HG03025 (cell line): ENCODE measurements at regions not wholly inside any gene's neighbourhood (a gene's known extent, or its start where the extent isn't known, plus 50 kb on each side); places are given as distances from the start of the nearest gene placed in this dataset.
"Not testable (repeated sequence)": the region's sequence is repeated elsewhere in the genome, so short reads cannot be mapped to it uniquely, and the experiment has no call there.

Experiments used
- ATAC-seq: cut with Tn5 transposase; IDR thresholded peaks from one replicate; pipeline ENCODE4 v1.9.1; 2021; ENCODE audit warnings: mild to moderate bottlenecking, moderate library complexity; ENCODE audit not compliant: unreplicated experiment, low FRiP score

- ATAC-seq: not testable (repeated sequence)
Observed at GRCh38 chr3:75572303-75572702, 91.8 kb upstream of the FRG2C start.

DNA sequence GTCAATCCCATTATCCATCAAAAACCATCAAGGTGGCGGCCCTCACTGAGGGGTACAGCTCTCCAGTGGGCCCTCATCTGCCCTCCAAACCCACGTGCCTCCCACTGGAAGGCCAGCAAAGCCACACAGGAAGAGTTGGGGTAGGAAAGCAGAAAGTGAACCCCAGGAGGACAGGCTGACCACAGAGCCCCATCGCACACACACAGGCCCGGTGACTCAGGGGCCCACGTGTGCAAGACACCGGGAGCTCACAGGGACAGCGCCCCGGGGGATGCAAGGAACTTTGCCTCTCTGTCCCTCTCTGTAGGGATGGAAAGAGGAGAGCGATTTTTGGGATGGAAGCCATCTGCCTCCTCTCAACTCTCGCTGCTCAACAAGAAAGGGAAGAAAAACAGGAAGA is 85.0 kb upstream of the FRG2C start:
- not testable (repeated sequence) for ATAC-seq

DNA sequence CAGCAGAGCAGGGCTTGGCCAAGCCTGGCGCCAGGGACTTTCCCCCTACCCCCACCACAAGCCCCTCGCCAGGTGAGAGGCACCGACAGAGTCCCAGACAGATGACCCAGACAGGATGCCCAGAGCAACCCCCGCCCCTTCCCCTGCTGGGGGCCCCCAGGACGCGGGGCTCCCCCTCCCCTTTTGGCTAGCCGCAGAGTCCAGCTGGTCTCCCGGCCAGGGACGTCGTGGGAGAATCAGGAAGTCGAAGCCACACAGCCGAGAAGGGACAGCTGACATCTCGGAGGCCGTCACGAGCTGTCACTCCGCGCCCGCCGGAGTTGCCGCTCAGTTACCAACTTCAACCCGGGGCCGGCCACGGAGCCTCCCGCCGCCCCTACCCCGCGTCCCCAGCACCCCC is 84.6 kb upstream of the FRG2C start:
- ATAC-seq: not testable (repeated sequence)

DNA sequence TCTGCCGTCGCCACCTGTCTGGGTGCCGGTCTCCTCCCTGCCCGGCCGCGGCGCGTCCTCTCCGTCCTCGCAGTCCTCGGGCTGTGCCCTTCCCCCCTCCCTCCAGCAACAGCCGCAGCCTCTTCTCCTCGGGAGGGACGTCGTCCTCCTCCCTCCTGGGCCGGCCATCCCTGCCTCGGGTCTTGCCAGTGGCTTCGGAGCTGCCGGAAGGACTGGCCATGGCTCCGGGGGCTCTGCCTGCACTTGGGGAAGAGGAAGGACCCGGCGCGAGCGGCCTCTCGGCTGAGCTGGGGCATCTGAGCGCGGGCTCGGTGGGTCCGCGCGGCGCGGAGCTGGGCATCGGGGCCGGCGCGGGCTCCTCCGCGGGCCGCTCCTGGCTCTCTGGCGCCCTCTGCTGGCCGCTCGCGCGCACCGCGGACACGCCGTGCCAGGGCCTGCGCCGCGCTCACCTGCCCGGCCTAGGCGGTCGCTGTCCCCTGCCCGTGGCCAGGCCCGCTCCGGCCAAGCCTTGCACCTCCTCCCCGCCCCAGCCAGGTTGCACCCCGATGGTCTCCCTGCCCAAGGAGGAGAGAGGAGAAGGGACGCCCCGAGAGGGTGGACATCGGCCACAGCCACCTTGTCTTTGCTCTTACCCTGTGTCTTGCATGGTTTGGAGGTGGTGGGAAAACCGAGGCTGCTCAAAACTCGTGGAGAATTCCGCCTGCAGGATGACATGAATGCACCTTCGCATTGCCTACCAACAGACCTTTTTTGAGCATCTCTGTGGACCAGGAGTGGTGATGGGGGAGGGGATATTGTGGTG is 83.9 kb upstream of the FRG2C start:
- ATAC-seq: not testable (repeated sequence)

DNA sequence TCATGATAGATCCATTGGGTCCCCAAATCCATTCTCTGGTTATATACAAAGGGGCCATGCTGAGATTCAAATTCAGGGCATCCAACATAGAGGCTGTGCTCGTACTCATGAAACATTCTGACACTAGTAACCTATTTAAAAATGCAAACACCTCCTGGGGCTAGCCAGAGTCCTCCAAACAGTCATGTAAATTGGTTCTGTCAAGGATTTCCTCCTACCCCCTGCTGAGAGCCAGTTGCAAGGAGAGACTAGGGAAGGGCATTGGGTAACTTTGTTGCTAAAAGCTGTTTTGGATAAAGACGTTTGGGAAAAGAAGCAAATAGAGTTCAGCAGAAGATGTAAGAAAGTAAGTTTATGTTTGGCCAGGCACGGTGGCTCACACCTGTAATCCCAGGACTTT is 81.6 kb upstream of the FRG2C start:
- ATAC-seq: not testable (repeated sequence)

- not testable (repeated sequence) for ATAC-seq
Observed at GRCh38 chr3:75583116-75583515, 81.0 kb upstream of the FRG2C start.

DNA sequence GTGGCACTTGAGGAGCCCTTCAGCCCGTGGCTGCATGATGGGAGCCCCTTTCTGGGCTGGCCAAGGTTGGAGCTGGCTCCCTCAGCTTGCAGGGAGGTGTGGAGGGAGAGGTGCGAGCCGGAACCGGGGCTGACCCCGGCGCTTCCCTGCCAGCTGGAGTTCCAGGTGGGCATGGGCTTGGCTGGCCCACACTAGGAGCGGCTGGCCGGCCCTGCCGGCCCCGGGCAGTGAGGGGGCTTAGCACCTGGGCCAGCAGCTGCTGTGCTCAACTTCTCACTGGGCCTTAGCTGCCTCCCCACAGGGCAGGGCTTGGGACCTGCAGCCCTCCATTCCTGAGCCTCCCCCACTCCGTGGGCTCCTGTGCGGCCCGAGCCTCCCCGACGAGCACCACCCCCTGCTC is 76.4 kb upstream of the FRG2C start:
- not testable (repeated sequence) for ATAC-seq

DNA sequence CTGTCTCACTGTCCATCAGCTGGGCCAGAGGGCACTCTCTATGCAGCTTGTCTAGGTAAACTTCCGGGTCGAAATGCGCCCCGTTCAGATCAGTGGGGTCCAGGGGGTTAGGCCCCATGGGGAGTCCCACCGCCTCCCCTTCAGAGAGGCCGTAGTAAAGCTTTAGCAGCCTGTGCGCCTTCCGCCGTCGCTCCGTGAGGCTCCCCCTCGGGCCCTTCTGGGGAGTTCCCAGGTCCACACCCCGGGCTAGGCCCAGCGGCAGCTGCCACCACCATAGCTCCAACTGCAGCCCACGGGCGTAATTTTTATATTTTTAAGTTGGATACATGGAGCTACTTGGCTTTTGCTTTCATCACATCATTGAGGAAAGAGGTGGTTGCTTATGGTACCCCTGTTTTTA is 73.7 kb upstream of the FRG2C start:
- not testable (repeated sequence) for ATAC-seq

GRCh38 chr3:75604286-75604934 is 59.7 kb upstream of the FRG2C start:
- ATAC-seq: not testable (repeated sequence)

DNA sequence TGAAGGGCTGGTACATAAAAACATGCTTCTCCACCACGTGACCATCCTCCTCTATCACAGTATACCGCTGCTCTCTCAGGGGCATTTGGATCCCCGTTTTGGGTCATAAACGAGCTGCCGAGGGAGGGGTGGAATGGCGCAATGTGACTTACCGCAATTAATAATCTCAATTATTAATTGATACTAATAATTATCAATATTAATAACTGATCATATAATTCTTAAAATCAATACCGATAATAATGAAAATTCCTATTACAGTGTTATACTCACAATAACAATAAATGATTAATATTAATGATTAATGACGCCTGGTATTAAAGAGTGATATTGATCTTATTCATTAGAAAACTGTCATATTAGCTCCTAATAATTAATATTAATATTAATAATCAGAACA is 56.1 kb upstream of the FRG2C start:
- ATAC-seq: not testable (repeated sequence)

DNA sequence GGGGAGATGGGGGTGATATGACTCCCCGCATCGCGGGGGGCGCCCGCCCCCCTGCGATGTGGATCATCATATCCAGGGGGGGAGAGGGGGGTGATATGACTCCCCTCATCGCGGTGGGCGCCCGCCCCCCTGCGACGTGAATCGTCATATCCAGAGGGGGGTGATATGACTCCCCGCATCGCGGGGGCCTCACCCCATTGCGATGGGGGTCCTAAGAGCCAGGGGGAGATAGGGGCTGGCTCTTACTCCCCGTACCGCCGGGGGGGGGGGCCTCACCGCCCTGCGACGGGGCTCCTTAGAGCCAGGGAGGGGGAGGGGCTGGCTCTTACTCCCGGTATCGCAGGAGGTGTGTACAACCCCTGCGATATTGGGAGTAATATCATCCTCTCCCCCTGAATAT is 54.5 kb upstream of the FRG2C start:
- ATAC-seq: not testable (repeated sequence)

- ATAC-seq: no peak
Observed at GRCh38 chr3:75610773-75611172, 53.4 kb upstream of the FRG2C start.

GRCh38 chr3:75611724-75612460 is 52.2 kb upstream of the FRG2C start:
- not testable (repeated sequence) for ATAC-seq
